GM12874 (cell line): ENCODE measurements at regions not wholly inside any gene's neighbourhood (a gene's known extent, or its start where the extent isn't known, plus 50 kb on each side); places are given as distances from the start of the nearest gene placed in this dataset.

Source experiments
- TF ChIP-seq, protein P1 (sequence below): IDR thresholded peaks from 2 replicates; pipeline ENCODE4 v1.5.1; 2011; ENCODE audit warnings: low read depth, mild to moderate bottlenecking, control low read depth, low read length, moderate library complexity; ENCODE audit not compliant: insufficient read depth

- TF ChIP-seq, protein P1, sequence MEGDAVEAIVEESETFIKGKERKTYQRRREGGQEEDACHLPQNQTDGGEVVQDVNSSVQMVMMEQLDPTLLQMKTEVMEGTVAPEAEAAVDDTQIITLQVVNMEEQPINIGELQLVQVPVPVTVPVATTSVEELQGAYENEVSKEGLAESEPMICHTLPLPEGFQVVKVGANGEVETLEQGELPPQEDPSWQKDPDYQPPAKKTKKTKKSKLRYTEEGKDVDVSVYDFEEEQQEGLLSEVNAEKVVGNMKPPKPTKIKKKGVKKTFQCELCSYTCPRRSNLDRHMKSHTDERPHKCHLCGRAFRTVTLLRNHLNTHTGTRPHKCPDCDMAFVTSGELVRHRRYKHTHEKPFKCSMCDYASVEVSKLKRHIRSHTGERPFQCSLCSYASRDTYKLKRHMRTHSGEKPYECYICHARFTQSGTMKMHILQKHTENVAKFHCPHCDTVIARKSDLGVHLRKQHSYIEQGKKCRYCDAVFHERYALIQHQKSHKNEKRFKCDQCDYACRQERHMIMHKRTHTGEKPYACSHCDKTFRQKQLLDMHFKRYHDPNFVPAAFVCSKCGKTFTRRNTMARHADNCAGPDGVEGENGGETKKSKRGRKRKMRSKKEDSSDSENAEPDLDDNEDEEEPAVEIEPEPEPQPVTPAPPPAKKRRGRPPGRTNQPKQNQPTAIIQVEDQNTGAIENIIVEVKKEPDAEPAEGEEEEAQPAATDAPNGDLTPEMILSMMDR: no peak
Measured at GRCh38 chr10:50968386-50969091, 83.1 kb upstream of the A1CF start.

DNA sequence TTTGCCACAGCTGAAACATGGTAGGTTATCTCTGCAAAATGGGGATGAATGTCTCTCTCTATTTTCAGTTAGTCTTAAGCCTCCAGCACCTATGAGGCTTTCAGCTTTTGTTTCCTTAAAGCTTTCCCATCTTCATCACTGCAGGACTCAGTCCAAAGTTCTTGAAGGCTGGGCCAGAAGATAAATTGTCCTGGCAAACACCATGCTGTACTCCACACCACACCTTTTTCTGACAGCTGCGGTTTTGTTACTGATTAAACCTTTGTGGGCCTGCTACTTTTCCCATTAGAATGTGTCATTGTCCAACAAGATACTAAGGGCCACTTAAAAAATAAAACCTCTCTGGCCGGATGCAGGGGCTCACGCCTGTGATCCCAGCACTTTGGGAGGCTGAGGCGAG is 87.2 kb upstream of the A1CF start:
- TF ChIP-seq, protein P1: no peak

DNA sequence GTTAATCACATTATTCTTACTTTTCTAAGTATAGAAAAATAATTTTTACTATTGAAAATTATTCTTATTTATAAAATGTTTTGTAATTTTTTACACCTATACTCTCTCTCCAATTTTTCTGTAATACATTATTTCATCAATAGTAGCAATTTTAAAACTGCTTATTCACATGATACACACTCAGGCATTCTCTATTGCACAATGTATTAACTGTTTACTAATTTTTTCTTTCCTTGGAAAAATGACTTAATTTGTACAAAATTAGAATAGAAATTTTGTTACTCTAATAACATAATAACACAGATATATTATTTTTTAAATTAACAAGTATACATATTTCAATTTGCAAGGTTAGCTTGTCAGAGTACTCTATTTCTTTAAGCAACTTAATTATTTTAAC is 92.9 kb upstream of the PRKG1 start:
- TF ChIP-seq, protein P1: no peak

- TF ChIP-seq, protein P1: no peak
Measured at GRCh38 chr10:50981904-50982303, 92.4 kb upstream of the PRKG1 start.

- TF ChIP-seq, protein P1: no peak
Measured at GRCh38 chr10:50982989-50983388, 91.3 kb upstream of the PRKG1 start.

DNA sequence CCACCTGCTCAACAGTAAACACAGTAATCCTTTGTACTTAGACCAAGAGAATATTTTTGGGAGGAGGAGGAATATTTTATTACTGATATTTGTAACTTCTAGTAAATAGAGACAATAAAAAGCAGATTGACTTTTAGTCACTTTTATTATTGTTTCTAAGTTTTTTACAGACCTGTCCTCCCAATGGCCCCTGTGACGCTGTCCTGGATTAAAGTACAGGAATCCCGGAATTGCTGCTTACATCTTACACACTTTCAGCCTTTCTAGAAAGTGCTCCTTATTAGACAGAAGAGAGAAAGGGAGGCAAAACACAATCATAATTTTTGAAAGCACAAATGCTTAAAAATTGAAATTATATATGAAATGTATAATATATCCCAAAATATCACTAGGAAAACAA is 86.4 kb upstream of the PRKG1 start:
- TF ChIP-seq, protein P1: no peak

DNA sequence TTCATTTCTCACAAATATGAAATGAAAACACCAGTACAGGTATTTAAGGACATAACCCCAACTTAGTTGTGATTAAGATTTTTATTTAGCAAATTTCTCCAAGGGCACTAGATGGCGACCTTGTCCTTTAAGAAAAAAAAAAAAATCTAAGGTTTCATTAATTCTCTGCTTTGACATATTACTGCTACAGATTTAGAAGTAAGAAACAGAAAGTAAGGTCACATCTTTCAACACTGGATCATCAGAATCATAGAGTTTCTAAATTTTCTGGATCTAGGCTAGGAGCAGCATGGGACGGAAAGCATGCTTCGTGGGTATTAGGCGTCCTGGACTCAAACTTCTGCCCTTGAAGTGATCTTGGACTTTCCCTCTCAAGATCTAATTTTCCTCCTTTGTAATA is 85.5 kb upstream of the PRKG1 start:
- TF ChIP-seq, protein P1: no peak
